ENCODE measurements at regions not wholly inside any gene's neighbourhood (a gene's known extent, or its start where the extent isn't known, plus 50 kb on each side); places are given as distances from the start of the nearest gene placed in this dataset.

GRCh38 chr20:40320517-40321011, 368.5 kb downstream of the MAFB start:
- DNase-seq: no peak

GRCh38 chr20:40319741-40320516, 369.1 kb downstream of the MAFB start:
- DNase-seq: no peak

DNA sequence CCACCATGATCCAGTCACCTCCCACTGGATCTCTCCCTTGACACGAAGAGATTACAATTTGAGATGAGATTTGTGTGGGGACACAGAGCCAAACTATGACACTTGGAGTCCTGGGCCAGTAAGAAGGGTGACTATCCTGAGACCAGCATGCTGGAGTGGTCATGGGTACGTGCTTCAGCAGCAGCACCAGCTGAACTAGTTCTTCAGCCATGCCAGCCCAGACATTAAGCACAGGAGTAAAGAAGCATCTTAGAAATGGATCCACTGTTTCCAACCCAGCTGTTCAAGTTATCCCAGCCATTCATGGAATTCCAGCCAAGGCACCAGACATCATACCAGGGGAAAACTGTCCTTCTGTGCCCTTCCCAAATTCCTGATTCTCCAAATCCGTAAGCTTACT, 370.0 kb downstream of the MAFB start:
- DNase-seq: no peak

DNA sequence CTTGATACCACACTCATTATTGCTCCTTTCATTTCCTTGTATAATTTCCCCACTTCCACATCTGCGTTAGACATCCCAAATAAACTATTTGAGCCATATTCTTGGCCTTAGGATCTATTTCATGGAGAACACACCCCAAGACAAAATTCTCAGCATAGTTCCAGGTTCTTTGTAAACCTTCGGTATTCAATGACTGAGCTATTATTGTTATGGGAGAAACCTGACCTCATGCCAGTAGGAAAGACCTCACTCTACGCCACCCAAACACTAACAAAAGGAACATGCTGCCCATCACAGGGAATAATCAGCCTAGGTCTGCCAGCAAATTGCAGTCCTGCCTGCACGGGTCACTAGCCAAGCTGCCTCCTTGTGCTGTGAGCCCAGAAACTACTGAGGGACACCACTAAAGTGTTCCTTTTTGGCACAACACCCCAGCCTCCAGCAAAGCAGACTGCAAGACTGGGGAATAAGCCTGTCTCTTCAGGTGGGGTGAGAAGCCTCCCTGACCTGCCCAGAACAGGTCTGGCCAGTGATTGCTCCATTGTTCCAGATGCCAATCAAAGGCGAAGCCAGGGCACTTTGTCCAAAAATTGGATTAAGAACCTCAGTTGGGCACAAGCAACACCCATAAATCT, 371.8 kb downstream of the MAFB start:
- DNase-seq: no peak

DNA sequence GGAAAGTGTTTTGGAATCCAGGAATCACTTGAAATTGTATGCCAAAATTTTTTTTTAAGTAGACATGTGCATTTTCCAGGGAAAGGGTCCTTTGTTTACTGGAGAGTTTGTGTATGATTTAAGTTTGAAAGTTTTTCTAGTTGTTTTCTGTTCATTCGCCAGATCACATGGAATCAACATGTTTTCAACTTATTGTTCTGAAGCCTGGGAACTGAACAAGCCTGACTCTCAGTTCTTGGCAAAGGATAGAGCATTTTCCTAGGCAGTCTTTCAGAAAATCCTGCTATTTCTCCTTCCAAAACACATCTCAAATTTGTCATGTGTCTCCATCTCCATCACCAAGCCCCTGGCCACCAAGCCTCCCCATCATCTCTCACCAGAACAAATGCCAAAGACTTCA, 374.8 kb downstream of the MAFB start:
- peak; percentile 36 to 58 for DNase-seq

DNA sequence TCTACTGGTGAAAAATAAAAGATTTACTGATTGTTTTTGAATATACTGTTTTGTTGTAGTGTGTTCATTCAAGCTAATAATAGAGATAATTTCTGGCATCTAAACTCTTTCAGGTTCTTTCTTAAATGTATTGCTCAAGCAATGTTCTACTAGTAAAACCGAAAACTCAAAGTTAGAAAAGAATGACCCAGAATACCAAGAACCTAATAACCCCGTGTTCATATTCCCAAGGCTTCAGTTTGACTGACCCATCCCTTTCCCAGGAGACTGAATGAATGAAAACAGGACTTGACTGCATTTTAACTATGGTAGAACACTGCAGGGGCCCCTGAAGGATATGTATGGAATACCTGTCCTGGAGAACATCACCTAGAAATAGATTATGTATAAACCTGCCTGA, 375.3 kb downstream of the MAFB start:
- no peak for DNase-seq

- no peak for DNase-seq
Observed at GRCh38 chr20:40309731-40310130, 379.3 kb downstream of the MAFB start.

GRCh38 chr20:40307997-40308396, 381.0 kb downstream of the MAFB start:
- DNase-seq: no peak

GRCh38 chr20:40307268-40307667, 381.8 kb downstream of the MAFB start:
- DNase-seq: no peak

GRCh38 chr20:40305303-40305702, 383.7 kb downstream of the MAFB start:
- no peak for DNase-seq

- no peak for DNase-seq
Observed at GRCh38 chr20:40304119-40304613, 384.9 kb downstream of the MAFB start.

DNA sequence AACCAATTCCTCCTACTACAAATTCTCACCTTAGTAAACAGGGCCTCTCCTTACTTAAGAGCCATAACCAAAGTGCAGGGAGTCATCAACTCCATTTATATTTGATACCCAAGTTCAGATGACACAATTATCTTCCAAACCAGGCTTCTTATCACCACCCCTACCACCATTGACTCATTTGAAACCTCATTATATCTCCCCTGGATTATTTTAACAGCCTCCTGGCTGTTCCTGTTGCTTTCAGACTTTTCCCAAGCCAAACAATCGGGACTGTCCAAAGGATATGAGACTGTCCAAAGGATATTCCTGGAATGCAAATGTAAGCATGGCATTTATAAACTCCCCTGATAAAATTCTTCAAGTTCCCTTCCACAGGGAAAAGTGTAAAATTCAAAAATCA, 394.3 kb downstream of the MAFB start:
- no peak for DNase-seq

DNA sequence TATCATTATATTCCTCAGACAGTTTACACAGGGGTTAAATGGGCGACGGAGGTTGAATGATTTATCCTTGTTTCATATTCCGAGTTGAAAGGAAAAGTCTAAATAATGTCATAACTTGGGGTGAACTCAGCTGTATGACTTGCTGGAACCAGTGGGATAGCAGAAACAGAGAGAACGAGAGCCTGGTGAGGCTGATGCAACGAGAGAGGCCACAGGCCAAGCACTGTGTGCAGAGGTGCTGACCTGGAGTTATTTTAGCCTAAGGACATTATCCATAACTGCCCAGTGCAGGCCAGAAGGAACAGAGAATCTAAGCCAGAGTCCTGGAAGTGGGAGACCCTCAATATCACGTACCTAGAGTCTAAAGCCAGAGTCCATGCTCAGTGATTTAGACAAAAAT, 394.9 kb downstream of the MAFB start:
- DNase-seq: no peak

DNA sequence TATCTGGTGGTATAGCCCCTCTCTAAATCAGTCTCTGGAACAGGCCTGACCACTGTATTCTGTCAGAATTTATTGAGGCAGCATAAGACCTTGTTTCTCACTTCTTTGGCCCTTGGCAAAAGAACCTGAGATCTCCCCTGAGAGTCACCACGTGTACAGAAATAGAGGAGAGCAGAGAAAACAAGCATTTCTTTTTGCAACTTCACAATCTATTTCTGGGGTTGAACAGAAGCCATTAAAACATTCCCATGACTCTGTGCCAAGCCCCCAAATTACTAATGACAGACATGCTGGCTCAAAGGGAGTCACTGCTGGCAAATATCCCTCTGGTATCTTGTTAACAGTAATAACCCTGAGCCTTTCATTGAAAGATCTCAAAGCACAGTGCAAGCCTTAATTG, 395.3 kb downstream of the MAFB start:
- DNase-seq: no peak

GRCh38 chr20:40291493-40292135, 397.4 kb downstream of the MAFB start:
- DNase-seq: no peak

DNA sequence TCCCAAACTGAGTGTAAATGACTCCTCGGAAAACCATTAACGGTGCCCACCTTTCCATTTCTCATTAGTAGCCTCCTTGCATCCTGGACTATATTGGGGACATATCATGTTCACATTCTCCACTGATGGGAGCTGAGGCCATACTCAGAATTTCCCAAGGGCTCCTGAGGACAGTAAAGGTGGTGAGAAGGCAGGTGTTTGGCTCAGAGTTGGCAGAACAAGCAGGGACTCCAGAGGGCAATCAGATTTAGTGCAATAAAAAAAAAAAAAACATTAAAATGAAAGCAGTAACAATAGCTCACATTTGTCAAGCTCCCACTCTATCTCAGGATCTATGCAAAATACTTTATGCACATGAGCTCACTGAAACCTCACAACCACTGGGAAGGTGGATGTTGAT, 401.4 kb downstream of the MAFB start:
- DNase-seq: no peak

DNA sequence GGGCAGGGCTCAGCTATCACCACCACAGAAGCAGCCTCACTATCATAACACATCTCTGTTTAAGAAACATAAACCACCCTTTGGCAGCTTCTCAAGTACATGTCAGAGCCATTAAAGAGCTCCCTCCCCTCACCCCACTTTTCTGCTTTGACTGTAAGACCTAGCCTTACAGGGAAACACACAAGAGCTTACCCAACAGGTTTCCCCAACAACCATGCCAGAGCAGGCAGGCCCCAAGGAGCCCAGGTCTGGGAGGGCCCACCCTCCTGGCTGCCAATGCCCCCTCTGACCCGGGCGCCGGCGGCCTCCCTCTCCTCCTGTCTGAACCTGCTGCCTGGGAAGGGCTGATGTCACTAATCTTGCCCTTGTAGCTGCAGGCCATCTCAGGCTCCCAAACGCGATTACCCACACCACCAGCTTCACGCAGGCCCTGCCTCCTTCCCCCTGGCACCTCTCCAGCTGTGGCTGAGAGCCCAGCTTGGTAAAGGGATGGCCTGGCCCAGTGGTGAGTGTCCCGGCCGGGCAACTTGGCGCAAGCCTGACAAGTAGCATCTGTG, 402.0 kb downstream of the MAFB start:
- DNase-seq: peak; percentile 48 to 60

DNA sequence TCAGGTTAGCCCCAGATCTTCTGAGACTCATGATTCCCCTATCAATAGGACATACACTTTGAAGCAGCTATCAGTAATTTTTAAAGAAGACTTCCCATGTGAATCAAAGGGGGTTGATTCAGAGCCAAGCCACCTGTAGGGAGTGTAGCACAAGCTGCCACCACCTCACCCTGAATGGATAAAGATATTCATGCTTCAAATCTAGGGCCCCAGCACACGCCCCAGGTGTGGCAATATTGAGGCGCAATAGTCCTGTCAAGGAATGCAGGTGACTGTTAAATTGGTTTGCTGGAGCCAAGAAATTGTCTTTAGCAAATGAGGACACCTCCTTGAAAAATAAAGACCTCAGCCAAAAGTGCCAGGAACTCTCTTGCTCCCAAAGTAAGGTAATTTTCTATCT, 404.4 kb downstream of the MAFB start:
- no peak for DNase-seq

DNA sequence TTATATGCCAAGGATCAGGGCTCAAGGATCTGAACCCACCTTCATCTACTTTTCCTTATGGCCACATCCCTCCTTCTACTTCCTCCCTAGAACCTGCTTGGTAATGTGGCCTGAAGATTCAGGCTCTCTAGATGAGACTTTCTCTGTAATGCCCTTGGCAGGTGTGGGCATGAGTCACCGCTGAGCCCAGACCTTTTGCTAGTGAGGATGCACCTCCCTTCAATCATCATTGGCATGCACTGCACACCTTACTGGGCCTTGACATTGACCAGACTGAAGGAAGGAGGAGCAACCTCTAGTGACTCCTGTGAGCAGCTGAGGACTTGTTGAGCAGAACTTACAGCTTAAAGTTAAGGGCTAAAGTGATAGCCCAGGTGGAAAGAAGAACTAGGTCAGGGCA, 405.3 kb downstream of the MAFB start:
- DNase-seq: no peak

- DNase-seq: peak; percentile 19 to 32
Observed at GRCh38 chr20:40282941-40283340, 406.1 kb downstream of the MAFB start.

GRCh38 chr20:40282541-40282940, 406.5 kb downstream of the MAFB start:
- peak; percentile 40 to 44 for DNase-seq

DNA sequence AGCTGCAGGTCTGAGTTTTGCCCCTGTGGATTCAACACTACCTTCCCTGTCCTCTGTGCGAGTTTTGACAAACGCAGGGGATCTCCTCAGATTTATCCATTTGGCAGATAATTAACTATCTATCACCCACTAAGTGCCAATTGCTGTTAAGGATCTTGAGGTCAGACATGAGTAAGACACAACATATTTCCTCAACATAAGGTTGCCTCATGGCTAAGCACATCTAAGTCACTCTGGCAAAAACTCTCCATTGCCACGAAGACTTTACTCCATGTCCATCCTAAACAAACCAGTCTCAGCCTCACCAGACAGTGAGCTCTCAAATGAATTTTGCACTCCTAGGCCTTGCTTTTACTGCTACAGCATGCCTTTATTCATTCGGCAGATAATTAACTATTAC, 408.4 kb downstream of the MAFB start:
- no peak for DNase-seq

GRCh38 chr20:40279390-40279789, 409.6 kb downstream of the MAFB start:
- peak in 1 of 2 donors; percentile 31 for DNase-seq
